ENCODE measurements at regions not wholly inside any gene's neighbourhood (a gene's known extent, or its start where the extent isn't known, plus 50 kb on each side); places are given as distances from the start of the nearest gene placed in this dataset.

- H2AK5ac ChIP-seq (ENCODE audit: low read depth, low read length) = no peak overlapping the region
- in situ Hi-C loops (cut with MboI; ENCODE audit: low sequenced_read_pairs) = no loop called here
- no peak overlapping the region for H3K4me3 ChIP-seq (ENCODE audit: insufficient read depth, low read depth, low read length)
- intact Hi-C loops (cut with micrococcal nuclease) = no loop called here
- ChIA-PET POLR2A (ENCODE audit: unreplicated experiment) (no interaction called here), CTCF (no interaction called here)
- H3K4ac ChIP-seq (ENCODE audit: low read depth, low read length) = no peak overlapping the region
- no peak for ATAC-seq (ENCODE audit: low read depth)
- dilution Hi-C loops (cut with HindIII; ENCODE audit: low sequenced_read_pairs, unreplicated experiment) = no loop called here
- H3K27ac ChIP-seq (ENCODE audit: insufficient read depth, low read length) = no peak overlapping the region
- H2BK120ac ChIP-seq (ENCODE audit: low read depth, low read length) = no peak overlapping the region
- WGBS, 2 experiments (ENCODE audit: extremely low coverage in 2 of 2, insufficient read length in 1 of 2) = no CpG with 5 or more reads among the region's 3 CpGs
- H3K4me2 ChIP-seq (ENCODE audit: low read depth, low read length) = no peak overlapping the region
- no peaks in the 10 kb centered on the region for H3K9me1 ChIP-seq (ENCODE audit: insufficient read depth, low read length)
- H3K14ac ChIP-seq (replicated peaks; ENCODE audit: low read depth, low read length) = no peak overlapping the region
- no peak overlapping the region for H2AK9ac ChIP-seq (replicated peaks; ENCODE audit: low read depth, low read length, poor library complexity)
- H4K5ac ChIP-seq (ENCODE audit: low read depth, low read length) = no peak overlapping the region
- no peak overlapping the region for H3K9ac ChIP-seq (ENCODE audit: low read depth, low read length)
- no peak for DNase-seq
- H4K20me1 ChIP-seq (ENCODE audit: insufficient read depth, low read length) = no peaks in the 10 kb centered on the region
- no peaks in the 10 kb centered on the region for H3K4me1 ChIP-seq (ENCODE audit: control insufficient read depth, insufficient read depth, low read length)
- H2BK20ac ChIP-seq (ENCODE audit: low read depth, low read length) = no peak overlapping the region
- no peak overlapping the region for H4K8ac ChIP-seq (ENCODE audit: low read depth in 2 of 2, low read length in 2 of 2)
- H3K79me1 ChIP-seq (ENCODE audit: low read depth in 1 of 2, low read length in 2 of 2) = no peaks in the 10 kb centered on the region
- no peak overlapping the region for H2BK15ac ChIP-seq (ENCODE audit: low read depth, low read length)
- TF ChIP-seq MXI1 (IDR thresholded peaks at IDR 0.05; ENCODE audit: borderline replicate concordance, low read depth, low read length) (no peak), MAFK (IDR thresholded peaks at IDR 0.05; ENCODE audit: low read depth, low read length) (no peak)
- no peak overlapping the region for H4K91ac ChIP-seq (ENCODE audit: insufficient read depth, low read depth, low read length)
- no peak overlapping the region for H3K56ac ChIP-seq (ENCODE audit: extremely low read depth, insufficient read depth, low read length)
- H2BK5ac ChIP-seq (ENCODE audit: low read depth, low read length, poor library complexity, severe bottlenecking) = no peak overlapping the region
- no peaks in the 10 kb centered on the region for H3K9me3 ChIP-seq (ENCODE audit: control insufficient read depth, insufficient read depth, low read length)
- no peaks in the 10 kb centered on the region for H3K36me3 ChIP-seq (ENCODE audit: control insufficient read depth, insufficient read depth, low read length)
- no peak overlapping the region for H3K18ac ChIP-seq (ENCODE audit: low read depth, low read length)
- no peak overlapping the region for H2AFZ ChIP-seq (replicated peaks; ENCODE audit: low read length, poor library complexity)
- BruUV-seq (replicated peaks) = no TSS peak
- H3K27me3 ChIP-seq (ENCODE audit: control insufficient read depth, insufficient read depth, low read length) = peaks cover 6% of the 10 kb centered on the region
- no peak overlapping the region for H3K23ac ChIP-seq (ENCODE audit: low read depth, low read length)
Measured at GRCh38 chr2:65915273-65915672, 482.9 kb upstream of the SPRED2 start.

All from IMR-90 (cell line).